Uterus (tissue), 3 donors: ENCODE measurements at regions not wholly inside any gene's neighbourhood (a gene's known extent, or its start where the extent isn't known, plus 50 kb on each side); places are given as distances from the start of the nearest gene placed in this dataset.

ENCODE experiments used
- DNase-seq, 2 donors: peaks; one replicate each; pipeline ENCODE4 v3.0.0-alpha.2; 2019 to 2020
- H3K27ac ChIP-seq, 2 donors: fragments of 200-600 bp; sonication (generic); 1 replicate in 1 of 2; 2 replicates in 1 of 2; pipeline ENCODE4 v1.5.1; 2016 to 2018
- H3K27me3 ChIP-seq, 2 donors: fragments of 200-600 bp; sonication (generic); one replicate each; pipeline ENCODE4 v1.5.1; 2018 to 2019; ENCODE audit warnings: control low read depth in 1 of 2
- H3K36me3 ChIP-seq, 2 donors: fragments of 200-600 bp; sonication (generic); one replicate each; pipeline ENCODE4 v1.5.1; 2019; ENCODE audit warnings: control low read depth in 1 of 2
- H3K4me1 ChIP-seq, 2 donors: fragments of 200-600 bp; sonication (generic); one replicate each; pipeline ENCODE4 v1.5.1; 2018 to 2019; ENCODE audit warnings: control low read depth in 1 of 2
- H3K4me3 ChIP-seq, 2 donors: fragments of 200-600 bp; sonication (generic); 1 replicate in 1 of 2; 2 replicates in 1 of 2; pipeline ENCODE4 v1.5.1; 2018 to 2019; ENCODE audit warnings: mild to moderate bottlenecking in 1 of 2
- H3K9me3 ChIP-seq, 2 donors: fragments of 200-600 bp; sonication (generic); one replicate each; pipeline ENCODE4 v1.5.1; 2019; ENCODE audit warnings: control low read depth in 1 of 2
- POLR2A ChIP-seq, 2 donors: fragments of 450-650 bp; IDR thresholded peaks; one replicate each; pipeline ENCODE4 v1.6.1; 2016; ENCODE audit warnings: antibody characterized with exemption in 2 of 2, mild to moderate bottlenecking in 1 of 2, moderate library complexity in 1 of 2
- intact Hi-C: fragments of 100-400 bp; cut with DNase I; formaldehyde crosslinking; loops from one replicate; pipeline ENCODE4 v1.15.1; 2023; ENCODE audit warnings: low total_unique reads
- TF ChIP-seq, protein P1 (sequence below), 4 experiments: fragments of 200-600 bp in 2 of 4; fragments of 450-650 bp in 2 of 4; sonication (generic) in 2 of 4; IDR thresholded peaks; one replicate each; pipeline ENCODE4 v1.5.1; 2016 to 2019; ENCODE audit warnings: antibody characterized with exemption in 4 of 4, mild to moderate bottlenecking in 2 of 4, moderate library complexity in 1 of 4
- donor health status: DM: yes; HTN: yes; CAD: no.

DNA sequence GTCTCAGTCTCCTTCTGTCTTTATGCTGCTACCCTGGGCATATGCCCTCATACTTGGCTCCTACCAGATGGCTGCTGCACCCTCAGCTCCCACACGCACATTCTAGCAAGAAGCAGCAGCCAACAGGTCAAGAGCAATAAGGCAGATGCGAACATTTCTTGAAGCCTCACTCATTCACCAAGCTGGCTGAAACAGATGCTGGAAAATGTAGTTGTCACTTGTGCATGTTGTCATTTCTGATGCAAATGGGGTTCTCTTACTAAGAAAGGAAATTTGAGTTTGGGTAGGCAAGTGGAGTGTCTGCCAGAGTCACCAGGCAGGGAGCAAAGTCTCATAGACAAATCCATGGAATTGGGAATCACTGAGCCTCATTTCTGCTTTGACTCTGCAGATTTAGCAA lies 57.4 kb upstream of the SORBS2 start:
- Histone ChIP-seq H3K4me1 (no peaks in the 10 kb centered on the region), H3K27me3 (no peaks in the 10 kb centered on the region), H3K9me3 (no peaks in the 10 kb centered on the region), H3K36me3 (no peaks in the 10 kb centered on the region), H3K27ac (no peak overlapping the region), H3K4me3 (no peak overlapping the region)
- intact Hi-C loops = no loop called here
- DNase-seq = no peak
- TF ChIP-seq, protein P1, sequence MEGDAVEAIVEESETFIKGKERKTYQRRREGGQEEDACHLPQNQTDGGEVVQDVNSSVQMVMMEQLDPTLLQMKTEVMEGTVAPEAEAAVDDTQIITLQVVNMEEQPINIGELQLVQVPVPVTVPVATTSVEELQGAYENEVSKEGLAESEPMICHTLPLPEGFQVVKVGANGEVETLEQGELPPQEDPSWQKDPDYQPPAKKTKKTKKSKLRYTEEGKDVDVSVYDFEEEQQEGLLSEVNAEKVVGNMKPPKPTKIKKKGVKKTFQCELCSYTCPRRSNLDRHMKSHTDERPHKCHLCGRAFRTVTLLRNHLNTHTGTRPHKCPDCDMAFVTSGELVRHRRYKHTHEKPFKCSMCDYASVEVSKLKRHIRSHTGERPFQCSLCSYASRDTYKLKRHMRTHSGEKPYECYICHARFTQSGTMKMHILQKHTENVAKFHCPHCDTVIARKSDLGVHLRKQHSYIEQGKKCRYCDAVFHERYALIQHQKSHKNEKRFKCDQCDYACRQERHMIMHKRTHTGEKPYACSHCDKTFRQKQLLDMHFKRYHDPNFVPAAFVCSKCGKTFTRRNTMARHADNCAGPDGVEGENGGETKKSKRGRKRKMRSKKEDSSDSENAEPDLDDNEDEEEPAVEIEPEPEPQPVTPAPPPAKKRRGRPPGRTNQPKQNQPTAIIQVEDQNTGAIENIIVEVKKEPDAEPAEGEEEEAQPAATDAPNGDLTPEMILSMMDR (IDR thresholded peaks at IDR 0.05) = no peak
- no peak for TF ChIP-seq POLR2A (IDR thresholded peaks at IDR 0.05)

DNA sequence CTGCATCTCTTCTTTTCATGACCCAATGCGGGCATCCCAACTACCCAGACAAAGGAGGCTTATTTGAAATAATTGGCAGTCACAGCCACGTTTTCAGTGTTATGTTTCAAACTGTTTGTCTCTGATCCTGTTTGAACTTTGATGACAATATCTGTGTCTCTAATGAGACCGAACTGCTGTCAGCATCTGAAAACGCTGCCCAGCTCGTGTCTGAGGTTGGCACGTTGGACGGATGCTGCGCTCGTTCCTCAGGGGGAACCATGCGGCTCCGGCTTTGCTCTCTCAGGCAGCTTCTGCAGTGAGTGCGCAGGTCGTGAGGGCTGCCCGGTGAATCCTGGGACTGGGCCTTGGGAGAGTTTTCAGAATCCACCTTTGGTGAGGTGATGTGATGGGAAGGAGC lies 58.4 kb upstream of the SORBS2 start:
- Histone ChIP-seq H3K27ac (no peak overlapping the region), H3K4me1 (no peaks in the 10 kb centered on the region), H3K27me3 (no peaks in the 10 kb centered on the region), H3K4me3 (no peak overlapping the region), H3K36me3 (no peaks in the 10 kb centered on the region), H3K9me3 (no peaks in the 10 kb centered on the region)
- intact Hi-C loops = no loop called here
- no peak for TF ChIP-seq POLR2A (IDR thresholded peaks at IDR 0.05)
- TF ChIP-seq, protein P1 (IDR thresholded peaks at IDR 0.05) = no peak
- no peak for DNase-seq

DNA sequence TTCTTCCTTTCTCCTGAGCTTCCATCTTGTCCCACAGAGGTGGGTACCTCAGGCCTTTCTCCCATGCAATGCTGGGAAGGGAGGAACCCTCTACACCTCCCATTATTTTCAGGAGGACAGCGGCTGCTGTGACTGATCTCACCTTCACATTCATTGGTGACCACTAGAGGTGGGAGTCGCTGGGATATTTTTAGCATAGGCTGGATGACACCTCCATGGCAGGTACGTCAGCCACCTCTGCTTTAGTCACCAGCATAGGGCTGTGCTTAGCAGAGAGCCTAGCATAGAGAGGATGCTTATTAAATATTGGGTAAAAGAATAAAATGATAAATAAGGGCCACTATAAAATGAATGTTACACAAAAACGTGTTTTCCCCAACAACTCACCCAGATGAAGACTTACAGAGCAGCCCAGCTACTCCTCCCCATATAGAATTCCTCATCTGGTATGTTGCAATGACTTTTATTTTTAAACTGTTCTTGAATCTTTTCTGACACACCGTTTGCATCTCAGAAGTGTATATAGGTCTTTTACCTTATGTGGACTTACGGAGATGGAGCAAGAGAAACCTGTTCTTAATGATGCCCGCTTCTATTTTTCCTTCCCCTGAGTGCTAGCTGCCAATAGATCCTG lies 60.9 kb upstream of the SORBS2 start:
- Histone ChIP-seq H3K27ac (no peak overlapping the region), H3K9me3 (no peaks in the 10 kb centered on the region), H3K4me3 (no peak overlapping the region), H3K27me3 (no peaks in the 10 kb centered on the region), H3K36me3 (no peaks in the 10 kb centered on the region), H3K4me1 (no peaks in the 10 kb centered on the region)
- intact Hi-C loops = no loop called here
- DNase-seq = no peak
- no peak for TF ChIP-seq POLR2A (IDR thresholded peaks at IDR 0.05)
- TF ChIP-seq, protein P1 (IDR thresholded peaks at IDR 0.05) = no peak

DNA sequence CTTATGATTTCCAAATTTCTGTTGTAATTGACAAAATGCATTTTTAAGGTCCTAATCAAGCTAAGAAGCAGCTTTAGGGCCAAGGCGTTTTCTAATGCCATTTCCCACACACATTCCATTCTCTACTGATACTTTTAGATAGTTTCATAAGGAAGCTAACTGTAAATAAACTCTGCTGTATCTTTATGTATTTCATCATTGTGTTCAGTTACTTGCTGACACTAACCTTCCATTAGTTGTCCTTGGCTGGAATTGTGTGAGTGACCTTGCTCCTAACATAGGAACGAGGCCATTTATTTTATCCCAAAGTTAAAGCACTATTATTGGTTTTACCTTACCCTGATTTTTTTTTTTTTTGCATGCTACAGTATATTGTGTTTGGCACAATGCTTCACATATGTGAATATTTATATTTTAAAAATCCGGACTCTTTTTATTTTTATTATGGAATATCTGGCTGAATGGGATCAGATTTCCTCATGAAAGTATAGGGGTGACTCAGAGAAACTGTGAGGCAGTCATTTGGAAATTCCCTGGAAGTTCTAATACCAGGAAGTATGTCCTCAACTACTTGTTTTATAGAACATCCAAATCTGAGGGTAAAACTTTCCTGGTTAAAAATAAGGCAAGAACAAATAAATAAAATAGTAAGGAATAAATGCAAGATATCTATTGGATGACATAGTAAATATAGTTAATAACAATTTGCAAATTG lies 62.7 kb upstream of the SORBS2 start:
- Histone ChIP-seq H3K27ac (no peak overlapping the region), H3K9me3 (no peaks in the 10 kb centered on the region), H3K27me3 (no peaks in the 10 kb centered on the region), H3K4me1 (no peaks in the 10 kb centered on the region), H3K4me3 (no peak overlapping the region), H3K36me3 (no peaks in the 10 kb centered on the region)
- no peak for TF ChIP-seq POLR2A (IDR thresholded peaks at IDR 0.05)
- TF ChIP-seq, protein P1 (IDR thresholded peaks at IDR 0.05) = no peak
- DNase-seq = no peak
- intact Hi-C loops = no loop called here

DNA sequence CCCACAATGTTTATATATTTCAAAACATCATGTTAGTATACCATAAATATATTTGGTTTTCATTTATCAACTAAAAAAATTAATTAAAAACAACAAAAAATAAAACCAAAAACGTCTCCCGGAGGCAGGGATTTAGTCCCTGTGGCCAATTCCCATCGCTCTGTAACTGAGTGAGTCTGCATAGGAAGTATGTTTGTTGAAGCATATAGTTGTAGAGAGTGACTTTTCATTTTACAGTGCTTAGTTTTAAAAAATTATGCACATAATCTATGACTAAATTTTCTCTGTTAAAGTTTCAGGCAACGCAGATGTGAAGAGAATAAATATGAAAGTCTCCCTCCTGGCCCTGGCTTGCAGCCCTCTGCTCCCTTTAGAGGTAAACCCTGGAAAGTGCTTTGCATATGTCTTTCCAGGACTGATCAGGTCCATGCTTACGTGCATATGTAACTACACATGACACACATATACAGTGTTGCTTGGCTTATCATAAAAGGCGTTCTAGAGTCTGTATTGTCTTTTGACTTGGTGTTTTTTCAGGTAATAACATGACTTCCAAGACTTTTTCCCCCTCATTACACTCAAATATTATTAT lies 63.4 kb upstream of the SORBS2 start:
- TF ChIP-seq, protein P1 (IDR thresholded peaks at IDR 0.05) = no peak
- TF ChIP-seq POLR2A (IDR thresholded peaks at IDR 0.05) = no peak
- intact Hi-C loops = no loop called here
- DNase-seq = no peak
- no peak overlapping the region for H3K27ac ChIP-seq
- H3K36me3 ChIP-seq = no peaks in the 10 kb centered on the region
- no peak overlapping the region for H3K4me3 ChIP-seq
- H3K27me3 ChIP-seq = no peaks in the 10 kb centered on the region
- no peaks in the 10 kb centered on the region for H3K9me3 ChIP-seq
- H3K4me1 ChIP-seq = no peaks in the 10 kb centered on the region
